MM.1S (cell line): ENCODE measurements at regions not wholly inside any gene's neighbourhood (a gene's known extent, or its start where the extent isn't known, plus 50 kb on each side); places are given as distances from the start of the nearest gene placed in this dataset.

Experiments used
- CTCF ChIP-seq: fragments of 300-600 bp; sonication (generic); IDR thresholded peaks from 2 replicates; pipeline ENCODE4 v1.5.1; 2016; ENCODE audit warnings: antibody characterized with exemption, low read length, mixed read lengths
- EZH2phosphoT487 ChIP-seq: fragments of 300-600 bp; sonication (generic); IDR thresholded peaks from 2 replicates; pipeline ENCODE4 v1.6.1; 2018; ENCODE audit warnings: antibody characterized with exemption, low read length

GRCh38 chr2:215718890-215719289, 283.0 kb upstream of the FN1 start:
- no peak for TF ChIP-seq EZH2phosphoT487
- no peak for TF ChIP-seq CTCF
